HG03575 (cell line): ENCODE measurements at regions not wholly inside any gene's neighbourhood (a gene's known extent, or its start where the extent isn't known, plus 50 kb on each side); places are given as distances from the start of the nearest gene placed in this dataset.
"Not testable (repeated sequence)": the region's sequence is repeated elsewhere in the genome, so short reads cannot be mapped to it uniquely, and the experiment has no call there.

Experiments
- ATAC-seq: cut with Tn5 transposase; IDR thresholded peaks from one replicate; pipeline ENCODE4 v1.9.1; 2021; ENCODE audit not compliant: unreplicated experiment, insufficient number of reproducible peaks, low FRiP score; ENCODE audit errors: extremely low read depth

DNA sequence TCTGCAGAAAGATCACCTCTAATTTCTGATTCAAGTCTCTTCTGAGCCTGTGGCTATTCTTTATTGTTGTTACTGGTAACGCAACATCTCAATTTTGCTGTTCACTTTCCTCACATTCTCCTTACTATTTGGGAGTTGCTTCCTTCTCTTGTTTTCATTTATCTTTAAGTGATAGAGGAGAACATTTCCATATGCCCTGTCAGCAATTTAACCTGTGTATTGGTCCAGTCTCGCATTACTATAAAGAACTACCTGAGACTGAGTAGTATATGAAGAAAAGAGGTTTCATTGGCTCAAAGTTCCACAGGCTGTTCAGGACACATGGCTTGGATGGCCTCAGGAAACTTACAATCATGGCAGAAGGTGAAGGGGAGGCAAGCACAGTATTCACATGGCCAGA lies 1025.1 kb downstream of the OTOL1 start:
- no peak for ATAC-seq

DNA sequence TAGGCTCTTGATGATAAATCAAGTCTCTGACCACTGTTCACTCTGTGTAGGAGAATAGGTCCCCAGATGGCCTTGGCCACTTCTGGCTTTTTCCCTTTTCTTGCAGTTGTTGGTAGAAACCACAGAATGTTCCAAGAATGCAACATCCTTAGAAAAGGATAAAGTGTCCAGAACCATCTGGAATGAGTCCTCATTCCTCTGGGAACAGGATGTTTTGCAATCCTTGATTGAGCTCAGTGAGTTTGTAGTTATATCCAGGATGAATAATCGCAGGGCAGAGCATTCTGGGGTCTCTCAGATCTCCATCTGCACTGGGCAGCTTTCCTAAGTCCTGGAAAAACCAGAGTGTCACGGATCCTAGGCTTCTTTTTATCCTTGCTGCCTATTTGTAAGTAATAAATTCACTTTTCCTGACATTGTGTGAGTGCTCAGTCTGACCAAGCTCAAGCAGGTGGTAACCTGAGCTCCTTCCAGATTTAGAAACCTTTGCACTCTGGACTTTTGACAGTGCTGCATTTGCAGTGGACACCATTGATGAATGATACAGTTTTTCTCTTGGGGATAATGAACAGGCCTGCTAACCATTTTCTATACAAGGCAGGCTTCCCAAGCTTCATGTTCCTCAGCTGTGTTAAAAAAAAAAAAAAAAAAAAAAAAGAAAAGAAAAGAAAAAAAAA lies 1028.6 kb downstream of the OTOL1 start:
- no peak for ATAC-seq

DNA sequence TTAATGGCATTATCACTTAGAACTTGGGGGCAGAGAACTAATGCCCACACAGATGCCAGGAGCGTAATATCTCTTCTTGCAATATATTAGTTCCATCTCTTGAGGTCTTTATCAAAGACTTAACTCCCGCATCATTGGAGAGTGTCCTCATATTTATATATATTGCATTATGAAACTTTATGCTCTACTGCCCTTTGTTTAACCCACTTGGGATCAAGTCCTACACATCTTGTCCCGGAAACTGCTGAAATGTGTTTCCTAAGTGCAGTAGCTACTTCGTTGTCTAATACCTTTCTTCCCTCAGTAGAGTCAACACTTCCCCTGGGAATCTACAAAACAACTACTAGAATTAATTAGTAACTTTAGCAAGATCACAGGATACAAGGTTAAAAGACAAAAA lies 1029.2 kb downstream of the OTOL1 start:
- no peak for ATAC-seq

DNA sequence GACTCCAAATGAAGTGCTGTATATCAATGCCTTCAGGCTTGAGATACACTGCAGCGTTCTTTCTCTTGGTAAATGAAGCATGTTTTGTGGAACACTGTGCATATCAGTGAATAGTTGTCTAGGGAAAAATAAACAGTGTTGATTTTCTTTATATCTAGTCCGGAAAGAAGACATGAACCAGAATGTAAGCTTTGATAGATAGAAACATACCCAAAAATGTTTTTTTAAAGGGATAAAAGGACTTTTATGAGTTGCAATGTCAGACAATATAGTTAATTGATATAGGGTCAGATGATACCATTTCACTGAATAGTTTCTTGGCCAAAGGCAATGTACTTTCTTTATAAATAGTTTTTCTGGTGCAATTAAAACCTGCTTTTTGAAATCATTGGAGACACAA lies 1037.8 kb downstream of the OTOL1 start:
- ATAC-seq, result no peak

DNA sequence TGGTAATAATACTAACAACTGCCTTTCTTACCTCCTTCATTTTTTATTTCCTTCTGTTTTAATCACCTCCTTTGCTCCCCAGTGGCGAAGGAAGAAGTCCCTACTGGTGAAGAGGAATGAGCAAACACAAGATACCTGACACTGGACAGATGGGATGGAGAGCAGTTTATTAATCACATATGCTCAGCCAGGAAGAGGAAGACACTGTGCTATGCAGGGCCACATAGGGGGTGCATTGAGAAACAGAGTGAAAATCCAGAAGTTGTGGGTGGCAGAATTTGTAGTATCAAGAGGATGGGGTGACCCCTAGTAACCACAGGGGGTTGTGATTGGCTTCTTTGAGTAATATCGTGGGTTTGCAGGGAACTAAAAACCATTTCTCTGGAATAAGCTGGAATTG lies 1041.9 kb downstream of the OTOL1 start:
- no peak for ATAC-seq

DNA sequence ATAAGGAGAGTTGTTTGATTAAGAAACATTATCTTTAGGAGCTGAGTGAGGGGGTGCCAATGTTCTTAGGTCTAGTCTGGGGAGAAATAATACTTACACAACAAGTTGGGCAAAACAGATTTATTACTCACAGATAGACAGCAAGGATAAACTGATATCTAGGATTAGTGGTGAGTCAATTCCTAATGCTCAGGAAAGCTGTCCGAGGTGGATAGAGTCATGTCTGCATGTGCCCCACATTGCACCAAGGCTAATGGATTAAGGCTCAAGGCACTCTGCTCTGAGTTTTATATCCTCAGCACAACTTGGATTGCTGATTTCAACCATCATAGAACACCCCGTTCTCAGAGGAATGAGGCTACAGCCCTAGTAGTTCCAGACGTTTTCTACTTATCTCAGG lies 1042.3 kb downstream of the OTOL1 start:
- no peak for ATAC-seq

DNA sequence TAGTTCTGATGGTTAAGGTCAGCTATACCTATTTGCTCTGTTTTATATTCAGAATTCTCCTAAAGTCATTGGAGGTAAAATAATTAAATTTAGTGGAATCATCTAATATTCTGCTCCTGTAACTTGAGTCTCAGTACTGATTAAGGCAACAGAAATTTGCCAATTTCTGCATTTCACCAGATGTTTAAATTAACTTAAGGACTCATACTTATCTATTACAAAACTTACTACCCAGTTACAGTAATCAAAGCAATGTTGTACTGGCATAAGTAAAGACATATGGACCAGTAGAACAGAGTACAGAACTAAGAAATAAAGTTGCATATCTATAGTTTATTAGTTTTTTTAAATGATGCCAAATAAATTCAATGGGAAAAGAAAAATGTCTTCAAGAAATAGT lies 1043.8 kb downstream of the OTOL1 start:
- ATAC-seq, result no peak

DNA sequence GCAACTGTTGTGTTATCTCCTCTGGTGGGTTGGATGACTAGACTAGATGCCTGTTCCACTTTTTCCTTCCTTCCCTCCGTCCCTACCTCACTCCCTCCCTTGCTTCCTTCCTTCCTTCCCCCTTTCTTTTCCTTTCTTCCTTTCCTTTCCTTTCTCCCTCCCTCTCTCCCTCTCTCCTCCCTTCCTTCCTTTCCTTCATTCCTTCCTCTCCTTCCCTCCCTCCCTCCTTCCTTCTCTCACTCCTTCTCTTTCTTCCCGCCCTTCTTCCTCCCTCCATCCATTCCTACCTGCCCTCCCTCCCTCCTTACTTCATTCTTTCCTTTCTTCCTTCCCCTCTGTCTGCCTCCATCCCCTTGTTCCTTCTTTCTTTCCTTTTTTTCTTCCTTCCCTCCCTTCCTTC lies 1045.3 kb downstream of the OTOL1 start:
- ATAC-seq, result no peak

DNA sequence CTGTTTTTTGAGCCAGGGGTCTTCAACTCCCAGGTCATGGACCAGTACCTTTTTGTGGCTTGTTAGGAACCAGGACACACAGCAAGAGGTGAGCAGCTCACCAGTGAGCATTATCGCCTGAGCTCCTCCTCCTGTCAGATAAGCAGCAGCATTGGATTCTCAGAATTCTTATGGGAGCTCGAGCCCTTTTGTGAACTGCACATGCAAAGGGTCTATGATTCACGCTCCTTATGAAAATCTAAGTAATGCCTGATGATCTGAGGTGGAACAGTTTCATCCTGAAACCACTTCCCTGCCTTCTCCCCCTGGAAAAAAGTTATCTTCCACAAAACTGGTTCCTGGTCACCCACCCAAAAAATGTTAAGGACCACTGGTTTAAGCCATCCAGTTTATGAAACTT lies 1047.6 kb downstream of the OTOL1 start:
- no peak for ATAC-seq

DNA sequence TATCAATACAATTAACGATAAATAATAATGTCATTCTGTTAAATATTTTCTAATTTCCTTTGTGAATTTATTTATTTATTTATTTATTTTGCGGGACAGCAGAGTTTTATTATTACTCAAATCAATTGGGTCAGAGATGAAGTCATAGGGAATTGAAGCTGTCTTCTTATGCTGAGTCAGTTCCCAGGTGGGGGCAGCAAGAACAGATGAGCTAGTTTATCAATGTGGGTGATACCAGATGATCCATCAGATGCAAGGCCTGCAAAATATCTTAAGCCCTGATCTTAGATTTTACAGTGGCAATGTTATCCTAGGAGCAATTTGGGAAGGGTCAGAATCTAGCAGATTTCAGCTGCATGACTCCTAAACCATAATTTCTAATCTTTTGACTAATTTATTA lies 1050.3 kb downstream of the OTOL1 start:
- ATAC-seq, result no peak

DNA sequence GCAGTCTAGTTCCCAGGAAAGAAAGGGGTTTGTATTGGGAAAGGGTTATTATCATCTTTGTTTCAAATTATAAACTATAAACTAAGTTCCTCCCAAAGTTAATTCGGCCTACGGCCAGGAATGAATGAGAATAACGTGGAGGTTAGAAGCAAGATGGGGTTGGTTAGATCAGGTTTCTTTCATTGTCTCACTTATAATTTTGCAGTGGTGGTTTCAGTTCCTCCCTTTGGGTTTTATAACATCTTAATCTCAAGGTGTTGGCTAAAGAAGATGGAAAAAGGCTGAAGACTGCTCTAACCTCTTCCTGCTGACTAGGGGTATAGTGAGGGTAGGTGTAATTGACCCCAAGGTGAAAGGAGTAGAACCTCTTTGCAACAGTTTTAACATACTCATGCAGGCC lies 1050.7 kb downstream of the OTOL1 start:
- ATAC-seq, result no peak

DNA sequence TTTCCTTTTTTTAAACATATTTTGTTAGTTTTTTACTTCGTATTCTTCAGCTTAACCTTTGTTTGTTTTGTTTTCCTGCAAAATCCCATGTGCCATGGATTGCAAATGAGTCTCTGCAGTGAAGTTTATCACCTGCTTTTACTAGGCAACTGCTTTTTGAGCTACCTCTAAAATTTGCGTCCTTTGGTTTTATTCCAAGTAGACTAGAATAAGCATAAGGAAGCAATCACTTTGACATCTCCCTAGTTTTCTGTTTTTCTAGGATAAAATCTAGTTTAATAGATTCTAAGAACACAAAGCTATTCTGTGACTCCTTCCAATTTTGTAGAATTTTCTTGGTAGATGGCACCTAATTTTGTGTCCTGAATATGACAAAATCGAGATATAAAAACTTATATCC lies 1059.2 kb downstream of the OTOL1 start:
- ATAC-seq, result no peak

DNA sequence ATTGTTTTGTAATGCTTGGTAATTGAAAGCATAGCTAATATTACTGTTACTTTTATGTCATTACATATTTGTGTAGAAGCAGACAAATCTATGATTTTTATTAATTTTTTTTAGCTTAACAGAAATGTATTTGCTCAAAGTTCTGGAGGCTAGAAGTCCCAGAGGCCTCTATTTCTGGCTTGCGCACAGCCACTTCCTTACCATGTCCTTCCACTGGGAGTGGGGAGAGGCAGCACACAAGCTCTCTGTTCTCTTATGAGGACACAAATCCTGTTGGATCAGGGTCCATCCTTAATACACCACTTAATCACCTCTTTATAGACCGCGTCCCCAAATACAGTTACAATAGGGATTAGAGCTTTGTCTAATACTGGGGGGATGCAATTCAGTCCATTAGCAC lies 1061.4 kb downstream of the OTOL1 start:
- ATAC-seq, result no peak

DNA sequence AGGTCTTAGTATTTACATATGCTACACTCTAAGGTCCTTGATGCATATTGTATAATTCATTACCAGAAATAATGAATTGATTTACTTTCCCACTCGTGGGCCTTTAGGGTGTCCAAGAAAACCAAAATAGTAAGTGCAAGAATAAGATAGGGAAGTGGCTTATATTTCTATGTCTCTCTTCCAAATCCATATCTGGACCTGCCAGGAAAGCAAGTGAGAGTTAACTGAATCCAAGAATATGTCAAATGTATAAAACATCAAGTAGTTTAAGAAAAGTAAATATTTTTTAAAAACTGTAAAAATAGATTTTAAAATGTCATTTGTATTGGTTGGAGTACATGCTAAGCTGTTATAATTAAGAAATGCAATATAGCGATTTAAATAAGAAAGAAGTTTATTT lies 1072.1 kb downstream of the OTOL1 start:
- ATAC-seq, result no peak

DNA sequence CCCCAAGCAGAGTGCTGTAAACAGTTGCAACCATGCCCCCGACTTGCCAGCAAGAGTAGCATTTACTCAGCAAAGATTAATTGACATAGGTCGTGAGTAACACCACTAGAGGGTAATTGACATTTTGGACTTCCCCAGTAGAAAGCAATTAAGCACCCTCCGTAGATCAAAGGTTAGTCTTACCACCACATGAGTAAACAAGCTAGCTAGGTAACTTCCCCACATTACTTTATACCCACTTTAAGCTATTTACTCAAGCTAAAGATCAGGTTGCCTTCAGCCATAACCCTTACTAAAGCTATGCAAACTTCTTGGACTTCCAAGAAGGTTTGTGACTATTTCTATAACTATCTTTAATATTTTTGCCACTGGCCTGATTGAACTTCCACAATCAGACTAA lies 1072.7 kb downstream of the OTOL1 start:
- no peak for ATAC-seq

DNA sequence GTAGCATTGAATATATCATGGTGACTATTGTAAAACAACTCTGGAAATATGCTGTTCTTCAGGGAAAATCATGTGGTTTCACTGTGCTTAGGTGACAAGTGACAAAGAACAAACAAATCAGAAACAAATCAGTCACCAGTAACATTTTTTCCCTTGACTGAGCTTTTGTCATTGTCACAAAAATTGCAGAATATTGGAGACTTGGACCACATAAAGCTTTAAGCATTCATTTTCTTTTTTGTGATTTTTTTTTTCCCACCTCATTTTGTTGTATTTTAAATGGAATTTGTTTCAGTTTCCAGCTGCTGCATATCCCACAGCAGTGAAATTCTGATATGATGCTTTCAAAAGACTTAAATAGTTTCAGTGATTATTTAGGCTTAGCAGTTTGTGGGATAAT lies 1088.4 kb downstream of the OTOL1 start:
- no peak for ATAC-seq

DNA sequence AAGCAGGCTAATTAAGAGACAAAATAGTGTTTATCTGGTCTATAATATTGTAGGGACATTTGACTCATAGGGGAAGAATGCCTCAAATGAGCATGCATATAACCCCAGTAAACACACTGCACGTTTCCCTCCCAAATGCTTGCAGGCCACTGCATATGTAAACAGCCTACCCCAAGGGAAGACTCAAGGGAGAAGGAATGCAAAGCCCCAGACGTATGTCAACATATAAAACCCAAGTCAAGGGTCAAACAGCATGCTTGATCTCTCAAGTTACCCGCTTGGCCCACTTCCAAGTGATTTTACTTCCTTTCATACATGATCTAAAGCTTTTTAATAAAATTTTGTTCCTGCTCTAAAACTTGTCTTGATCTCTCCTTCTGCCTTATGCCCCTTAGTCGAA lies 1090.0 kb downstream of the OTOL1 start:
- ATAC-seq, result no peak

DNA sequence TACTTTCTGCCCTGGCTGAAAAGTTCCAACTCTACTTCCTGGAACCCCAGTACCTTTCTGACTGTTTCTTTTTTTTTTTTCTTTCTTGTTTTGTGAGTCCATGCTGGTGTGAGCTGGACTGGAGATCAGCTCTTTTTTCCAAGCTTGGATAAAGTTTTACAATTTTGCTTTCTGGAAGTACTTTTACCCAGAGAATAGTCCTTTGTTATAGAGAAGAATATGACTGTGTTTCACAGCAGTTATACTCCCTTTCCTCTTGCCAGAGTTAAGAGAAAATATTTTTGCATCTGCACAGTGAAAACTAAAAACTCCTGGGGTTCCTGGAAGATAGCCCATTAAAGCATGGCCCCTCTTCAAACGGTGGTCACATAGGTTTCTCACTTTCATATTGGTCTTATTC lies 1100.6 kb downstream of the OTOL1 start:
- ATAC-seq, result no peak

DNA sequence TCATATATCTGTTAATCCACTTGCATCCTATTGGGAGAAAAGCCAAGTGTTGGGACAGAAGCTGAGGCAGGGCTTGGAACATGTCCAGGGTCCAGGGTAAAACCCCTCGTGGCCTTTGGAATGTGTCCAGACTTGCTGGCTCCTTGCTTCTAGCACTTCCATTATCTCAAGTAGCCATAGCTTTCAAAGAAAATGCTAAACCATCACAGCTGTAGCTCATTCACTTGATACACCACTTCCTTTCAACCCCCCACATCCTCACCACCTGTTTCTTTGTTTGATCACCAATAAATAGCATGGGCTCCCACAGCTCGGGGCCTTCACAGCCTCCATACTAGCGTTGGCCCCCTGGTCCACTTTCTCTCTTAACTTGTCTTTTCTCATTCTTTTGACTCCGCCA lies 1101.9 kb downstream of the OTOL1 start:
- not testable (repeated sequence) for ATAC-seq

DNA sequence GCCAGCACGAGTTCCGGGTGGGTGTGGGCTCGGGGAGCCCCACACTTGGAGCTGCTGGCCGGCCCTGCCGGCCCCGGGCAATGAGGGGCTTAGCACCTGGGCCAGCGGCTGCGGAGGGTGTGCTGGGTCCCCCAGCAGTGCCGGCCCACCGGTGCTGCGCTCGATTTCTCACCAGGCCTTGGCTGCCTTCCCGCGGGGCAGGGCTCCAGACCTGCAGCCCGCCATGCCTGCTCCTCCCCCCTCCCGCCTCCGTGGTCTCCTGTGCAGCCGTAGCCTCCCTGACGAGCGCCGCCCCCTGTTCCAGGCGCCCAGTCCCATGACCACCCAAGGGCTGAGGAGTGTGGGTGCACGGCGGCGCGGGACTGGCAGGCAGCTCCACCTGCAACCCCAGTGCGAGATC lies 1103.1 kb downstream of the OTOL1 start:
- ATAC-seq, result not testable (repeated sequence)

DNA sequence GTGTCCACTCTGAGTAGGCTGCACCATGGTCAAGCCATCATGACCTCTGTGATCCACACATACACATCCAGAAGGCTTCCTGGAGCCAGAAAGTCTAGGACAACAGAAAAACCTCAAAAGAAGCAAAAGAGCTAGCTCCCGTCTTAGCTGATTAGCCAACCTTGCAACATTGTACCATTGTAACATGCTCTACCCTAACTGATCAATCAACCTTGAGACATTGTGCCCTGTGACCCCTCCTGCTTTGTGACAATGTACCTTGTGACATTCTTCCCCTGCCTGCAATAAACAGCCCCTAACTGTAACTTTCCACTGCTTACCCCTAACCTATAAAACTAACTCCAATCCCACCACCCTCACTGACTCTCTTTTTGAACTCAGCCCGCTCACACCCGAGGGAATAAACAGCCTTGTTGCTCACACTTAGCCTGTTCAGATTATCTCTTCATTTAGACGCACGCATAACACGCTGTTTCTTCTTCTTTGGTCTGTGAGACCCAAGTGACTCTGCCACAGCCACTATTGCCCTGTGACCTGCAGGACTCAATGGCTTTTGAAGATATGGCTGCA lies 1104.6 kb downstream of the OTOL1 start:
- ATAC-seq, result no peak
